GM23338 (cell line): ENCODE measurements at regions not wholly inside any gene's neighbourhood (a gene's known extent, or its start where the extent isn't known, plus 50 kb on each side); places are given as distances from the start of the nearest gene placed in this dataset.

ENCODE experiments used
- EZH2phosphoT487 ChIP-seq: fragments of 200-600 bp; sonication (generic); IDR thresholded peaks from one replicate; pipeline ENCODE4 v1.8.1; 2018; ENCODE audit warnings: antibody characterized with exemption; ENCODE audit not compliant: unreplicated experiment
- JUNB ChIP-seq: IDR thresholded peaks from one replicate; pipeline ENCODE4 v1.6.1; 2016; ENCODE audit warnings: antibody characterized with exemption; ENCODE audit not compliant: unreplicated experiment
- NANOG ChIP-seq: IDR thresholded peaks from 2 replicates; pipeline ENCODE4 v1.6.1; 2016; ENCODE audit warnings: antibody characterized with exemption, borderline replicate concordance
- STAT1 ChIP-seq: IDR thresholded peaks from one replicate; pipeline ENCODE4 v1.6.1; 2016; ENCODE audit warnings: antibody characterized with exemption; ENCODE audit not compliant: unreplicated experiment
- TF ChIP-seq, protein P1 (sequence below), 2 experiments: fragments of 200-600 bp in 1 of 2; sonication (generic) in 1 of 2; conservative IDR thresholded peaks; 2 replicates each; pipeline versions ENCODE4 v1.5.1 to v1.6.1; 2016 to 2017; ENCODE audit warnings: antibody characterized with exemption in 2 of 2, low read depth in 2 of 2, mild to moderate bottlenecking in 2 of 2, moderate library complexity in 1 of 2

- TF ChIP-seq, protein P1, sequence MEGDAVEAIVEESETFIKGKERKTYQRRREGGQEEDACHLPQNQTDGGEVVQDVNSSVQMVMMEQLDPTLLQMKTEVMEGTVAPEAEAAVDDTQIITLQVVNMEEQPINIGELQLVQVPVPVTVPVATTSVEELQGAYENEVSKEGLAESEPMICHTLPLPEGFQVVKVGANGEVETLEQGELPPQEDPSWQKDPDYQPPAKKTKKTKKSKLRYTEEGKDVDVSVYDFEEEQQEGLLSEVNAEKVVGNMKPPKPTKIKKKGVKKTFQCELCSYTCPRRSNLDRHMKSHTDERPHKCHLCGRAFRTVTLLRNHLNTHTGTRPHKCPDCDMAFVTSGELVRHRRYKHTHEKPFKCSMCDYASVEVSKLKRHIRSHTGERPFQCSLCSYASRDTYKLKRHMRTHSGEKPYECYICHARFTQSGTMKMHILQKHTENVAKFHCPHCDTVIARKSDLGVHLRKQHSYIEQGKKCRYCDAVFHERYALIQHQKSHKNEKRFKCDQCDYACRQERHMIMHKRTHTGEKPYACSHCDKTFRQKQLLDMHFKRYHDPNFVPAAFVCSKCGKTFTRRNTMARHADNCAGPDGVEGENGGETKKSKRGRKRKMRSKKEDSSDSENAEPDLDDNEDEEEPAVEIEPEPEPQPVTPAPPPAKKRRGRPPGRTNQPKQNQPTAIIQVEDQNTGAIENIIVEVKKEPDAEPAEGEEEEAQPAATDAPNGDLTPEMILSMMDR (conservative IDR thresholded peaks at IDR 0.05; ENCODE audit: low read depth in 2 of 2), result no peak
- no peak for TF ChIP-seq EZH2phosphoT487
- no peak for TF ChIP-seq STAT1
- TF ChIP-seq JUNB, result no peak
- no peak for TF ChIP-seq NANOG
Observed at GRCh38 chr15:38897551-38897950, 332.9 kb upstream of the RASGRP1 start.
